Hepatocyte (in vitro differentiated cells): ENCODE measurements at regions not wholly inside any gene's neighbourhood (a gene's known extent, or its start where the extent isn't known, plus 50 kb on each side); places are given as distances from the start of the nearest gene placed in this dataset.

Source experiments
- DNase-seq: peaks from one replicate; pipeline ENCODE4 v3.0.0-alpha.2; 2016; ENCODE audit warnings: low spot score
- H2AFZ ChIP-seq: fragments of 200-600 bp; sonication (generic); 2 replicates; pipeline ENCODE4 v1.6.0; 2016; ENCODE audit warnings: antibody characterized with exemption, mild to moderate bottlenecking
- H3K27ac ChIP-seq: fragments of 200-600 bp; sonication (generic); 2 replicates; pipeline ENCODE4 v1.5.1; 2016; ENCODE audit warnings: mild to moderate bottlenecking
- H3K27me3 ChIP-seq: fragments of 200-600 bp; sonication (generic); 2 replicates; pipeline ENCODE4 v1.6.1; 2016
- H3K36me3 ChIP-seq: fragments of 200-600 bp; sonication (generic); replicated peaks from 2 replicates; pipeline ENCODE4 v1.5.1; 2016; ENCODE audit warnings: low read depth; ENCODE audit not compliant: insufficient read depth
- H3K4me1 ChIP-seq: fragments of 200-600 bp; sonication (generic); 2 replicates; pipeline ENCODE4 v1.5.1; 2016; ENCODE audit warnings: mild to moderate bottlenecking, moderate library complexity; ENCODE audit not compliant: insufficient read depth
- H3K4me2 ChIP-seq: fragments of 200-600 bp; sonication (generic); 2 replicates; pipeline ENCODE4 v1.6.0; 2016
- H3K4me3 ChIP-seq: fragments of 200-600 bp; sonication (generic); 2 replicates; pipeline ENCODE4 v1.5.1; 2016; ENCODE audit warnings: mild to moderate bottlenecking
- H3K79me2 ChIP-seq: fragments of 200-600 bp; sonication (generic); 2 replicates; pipeline ENCODE4 v1.6.0; 2017; ENCODE audit warnings: mild to moderate bottlenecking
- H3K9me2 ChIP-seq: fragments of 200-600 bp; sonication (generic); replicated peaks from 2 replicates; pipeline ENCODE4 v1.6.0; 2017; ENCODE audit warnings: mild to moderate bottlenecking; ENCODE audit not compliant: insufficient read depth
- H3K9me3 ChIP-seq: fragments of 200-600 bp; sonication (generic); 2 replicates; pipeline ENCODE4 v1.5.1; 2016; ENCODE audit warnings: low read depth, mild to moderate bottlenecking
- H4K20me1 ChIP-seq: fragments of 200-600 bp; sonication (generic); 2 replicates; pipeline ENCODE4 v1.6.0; 2016; ENCODE audit warnings: mild to moderate bottlenecking; ENCODE audit not compliant: insufficient read depth, poor library complexity, severe bottlenecking
- EZH2 ChIP-seq: fragments of 200-600 bp; sonication (generic); IDR thresholded peaks from 2 replicates; pipeline ENCODE4 v1.6.1; 2016; ENCODE audit warnings: antibody characterized with exemption, mild to moderate bottlenecking, borderline replicate concordance
- EZH2phosphoT487 ChIP-seq: fragments of 200-600 bp; sonication (generic); IDR thresholded peaks from one replicate; pipeline ENCODE4 v1.6.1; 2018; ENCODE audit warnings: antibody characterized with exemption, mild to moderate bottlenecking, low read depth, moderate library complexity; ENCODE audit not compliant: unreplicated experiment, severe bottlenecking
- WGBS: methylation state at CpG from one replicate; pipeline ENCODE4 v1.1.6; 2016; ENCODE audit warnings: low lambda C conversion rate; ENCODE audit errors: missing lambda C conversion rate; 5-methylcytosine and 5-hydroxymethylcytosine counted together
- TF ChIP-seq, protein P1 (sequence below): fragments of 200-600 bp; sonication (generic); IDR thresholded peaks from 2 replicates; pipeline ENCODE4 v1.5.1; 2016; ENCODE audit warnings: antibody characterized with exemption, mild to moderate bottlenecking; ENCODE audit not compliant: poor library complexity

DNA sequence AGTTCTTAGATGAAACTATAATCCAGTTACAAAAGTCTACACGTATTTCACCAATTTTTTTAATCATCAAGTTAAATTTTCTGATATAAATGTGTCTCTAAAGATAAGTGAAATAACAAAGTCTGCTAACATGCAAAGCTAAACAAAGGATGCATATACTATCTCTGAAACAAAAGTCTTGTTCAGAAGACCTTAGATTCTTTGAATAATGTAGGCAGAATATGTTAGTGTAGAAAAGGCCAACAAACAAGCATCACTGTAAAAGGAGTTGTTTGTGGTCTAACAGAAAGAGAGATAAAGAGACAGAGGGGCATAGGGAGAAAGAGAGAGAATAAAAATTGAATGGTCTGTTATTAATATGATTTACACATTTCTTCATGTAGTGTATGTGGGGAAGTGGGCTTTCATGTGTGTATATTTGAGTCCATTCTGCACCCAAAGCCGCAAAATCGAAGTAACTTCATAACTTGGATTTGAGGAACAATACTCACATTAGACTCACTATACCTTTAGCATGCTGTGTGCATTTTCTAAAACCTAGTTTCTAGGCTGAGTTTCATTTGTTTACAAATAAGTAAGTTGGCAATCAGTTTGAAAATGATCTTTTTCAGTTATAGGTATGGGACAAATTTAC, 734.8 kb upstream of the REG3G start:
- Histone ChIP-seq H2AFZ (no peak overlapping the region), H3K27ac (no peak overlapping the region), H3K27me3 (no peaks in the 10 kb centered on the region), H3K4me1 (no peaks in the 10 kb centered on the region), H3K9me2 (no peaks in the 10 kb centered on the region), H3K4me3 (no peak overlapping the region), H3K79me2 (no peaks in the 10 kb centered on the region), H3K36me3 (no peaks in the 10 kb centered on the region), H3K9me3 (no peaks in the 10 kb centered on the region), H3K4me2 (no peak overlapping the region), H4K20me1 (no peaks in the 10 kb centered on the region)
- TF ChIP-seq, protein P1, sequence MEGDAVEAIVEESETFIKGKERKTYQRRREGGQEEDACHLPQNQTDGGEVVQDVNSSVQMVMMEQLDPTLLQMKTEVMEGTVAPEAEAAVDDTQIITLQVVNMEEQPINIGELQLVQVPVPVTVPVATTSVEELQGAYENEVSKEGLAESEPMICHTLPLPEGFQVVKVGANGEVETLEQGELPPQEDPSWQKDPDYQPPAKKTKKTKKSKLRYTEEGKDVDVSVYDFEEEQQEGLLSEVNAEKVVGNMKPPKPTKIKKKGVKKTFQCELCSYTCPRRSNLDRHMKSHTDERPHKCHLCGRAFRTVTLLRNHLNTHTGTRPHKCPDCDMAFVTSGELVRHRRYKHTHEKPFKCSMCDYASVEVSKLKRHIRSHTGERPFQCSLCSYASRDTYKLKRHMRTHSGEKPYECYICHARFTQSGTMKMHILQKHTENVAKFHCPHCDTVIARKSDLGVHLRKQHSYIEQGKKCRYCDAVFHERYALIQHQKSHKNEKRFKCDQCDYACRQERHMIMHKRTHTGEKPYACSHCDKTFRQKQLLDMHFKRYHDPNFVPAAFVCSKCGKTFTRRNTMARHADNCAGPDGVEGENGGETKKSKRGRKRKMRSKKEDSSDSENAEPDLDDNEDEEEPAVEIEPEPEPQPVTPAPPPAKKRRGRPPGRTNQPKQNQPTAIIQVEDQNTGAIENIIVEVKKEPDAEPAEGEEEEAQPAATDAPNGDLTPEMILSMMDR: no peak
- TF ChIP-seq EZH2 (no peak), EZH2phosphoT487 (no peak)
- DNase-seq: no peak
- WGBS: 94% methylated on average over 3 of the region's 3 CpGs

DNA sequence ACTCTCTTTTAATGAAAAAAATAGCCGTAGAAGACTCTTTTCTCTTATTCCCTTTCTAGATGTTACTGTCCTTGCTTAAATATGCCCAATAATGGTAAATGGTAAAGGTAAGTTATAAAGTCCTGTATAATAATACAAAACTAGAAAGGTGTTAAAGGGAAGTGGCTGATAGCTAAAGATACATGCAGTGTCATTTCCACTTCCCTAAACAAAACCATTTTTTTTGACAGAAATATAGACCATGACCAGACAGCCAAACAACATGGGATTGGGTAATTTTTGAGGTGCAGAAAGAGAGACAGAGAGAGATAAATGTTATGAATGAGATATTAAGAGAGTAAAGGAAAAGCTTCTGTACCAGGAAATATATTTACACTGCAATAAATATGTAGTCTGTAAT, 731.7 kb upstream of the REG3G start:
- H3K4me3 ChIP-seq: no peak overlapping the region
- H3K36me3 ChIP-seq: no peaks in the 10 kb centered on the region
- H2AFZ ChIP-seq: no peak overlapping the region
- no peaks in the 10 kb centered on the region for H3K9me2 ChIP-seq
- H3K27ac ChIP-seq: no peak overlapping the region
- WGBS: 93% methylated on average over 1 of the region's 1 CpG
- H3K9me3 ChIP-seq: no peaks in the 10 kb centered on the region
- no peaks in the 10 kb centered on the region for H3K79me2 ChIP-seq
- H3K27me3 ChIP-seq: no peaks in the 10 kb centered on the region
- TF ChIP-seq EZH2: no peak
- no peak for TF ChIP-seq EZH2phosphoT487
- TF ChIP-seq, protein P1: no peak
- DNase-seq: no peak
- H4K20me1 ChIP-seq: no peaks in the 10 kb centered on the region
- no peaks in the 10 kb centered on the region for H3K4me1 ChIP-seq
- no peak overlapping the region for H3K4me2 ChIP-seq

DNA sequence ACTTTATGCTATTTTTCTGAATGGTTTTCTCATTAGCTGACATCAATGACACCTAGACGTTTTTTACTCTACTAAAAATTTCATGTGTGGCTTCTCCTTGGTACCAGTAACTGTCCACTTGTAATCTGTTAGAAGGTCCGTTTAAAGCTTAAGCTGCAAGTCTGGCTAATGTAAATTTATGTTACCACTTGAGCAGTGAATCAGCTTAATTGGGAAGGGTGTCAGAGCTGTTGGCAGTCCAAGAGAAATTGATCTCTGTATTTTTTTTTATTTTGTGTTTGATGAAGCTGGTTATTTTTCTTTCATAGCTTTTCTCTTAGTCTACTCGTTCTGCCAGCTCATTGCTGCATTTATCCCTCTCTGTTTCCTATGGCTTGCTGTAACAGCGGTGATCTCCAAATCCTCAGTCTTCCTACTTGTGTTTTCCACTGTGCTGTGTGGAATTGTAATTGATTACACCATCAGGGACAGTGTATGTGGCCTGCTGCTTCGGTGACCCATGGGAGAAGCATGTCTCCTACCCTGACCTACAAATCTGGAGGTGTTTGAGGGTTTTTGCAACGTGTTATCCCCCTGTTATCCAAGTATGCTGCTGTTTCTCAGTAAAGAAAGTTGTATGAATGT, 724.2 kb upstream of the REG3G start:
- Histone ChIP-seq H3K36me3 (no peaks in the 10 kb centered on the region), H3K4me2 (no peak overlapping the region), H3K9me3 (no peaks in the 10 kb centered on the region), H3K9me2 (no peaks in the 10 kb centered on the region), H3K27me3 (no peaks in the 10 kb centered on the region), H3K4me1 (no peaks in the 10 kb centered on the region), H3K27ac (no peak overlapping the region), H4K20me1 (no peaks in the 10 kb centered on the region), H3K79me2 (no peaks in the 10 kb centered on the region), H2AFZ (no peak overlapping the region), H3K4me3 (no peak overlapping the region)
- no peak for DNase-seq
- 71% methylated on average over 6 of the region's 6 CpGs for WGBS
- TF ChIP-seq, protein P1: no peak
- TF ChIP-seq EZH2 (no peak), EZH2phosphoT487 (no peak)
